Prostate gland (tissue), 2 donors: ENCODE measurements at regions not wholly inside any gene's neighbourhood (a gene's known extent, or its start where the extent isn't known, plus 50 kb on each side); places are given as distances from the start of the nearest gene placed in this dataset.
"Not testable (repeated sequence)": the region's sequence is repeated elsewhere in the genome, so short reads cannot be mapped to it uniquely, and the experiment has no call there.

Experiments used
- DNase-seq: peaks from one replicate; pipeline ENCODE4 v3.0.0-alpha.2; 2019; ENCODE audit warnings: low spot score
- H3K27ac ChIP-seq, 2 donors: fragments of 200-600 bp; sonication (generic); 2 replicates each; pipeline ENCODE4 v1.5.1; 2017 to 2019
- H3K27me3 ChIP-seq: fragments of 200-600 bp; sonication (generic); replicated peaks from 2 replicates; pipeline ENCODE4 v1.5.1; 2019; ENCODE audit not compliant: insufficient read depth
- H3K36me3 ChIP-seq, 2 donors: fragments of 200-600 bp; sonication (generic); 1 replicate in 1 of 2; 2 replicates in 1 of 2; pipeline versions ENCODE4 v1.5.1 to v1.8.1; 2017 to 2019
- H3K4me1 ChIP-seq: fragments of 200-600 bp; sonication (generic); replicated peaks from 2 replicates; pipeline ENCODE4 v1.5.1; 2019
- H3K4me3 ChIP-seq, 2 donors: fragments of 200-600 bp; sonication (generic); 2 replicates each; pipeline ENCODE4 v1.5.1; 2017 to 2019
- H3K9me3 ChIP-seq: fragments of 200-600 bp; sonication (generic); 2 replicates; pipeline ENCODE4 v1.5.1; 2017
- CTCF ChIP-seq, 4 experiments: fragments of 200-600 bp in 2 of 4; fragments of 450-650 bp in 2 of 4; sonication (generic) in 2 of 4; IDR thresholded peaks; 1 replicate in 3 of 4; 2 replicates in 1 of 4; pipeline ENCODE4 v1.5.1; 2016 to 2019; ENCODE audit warnings: antibody characterized with exemption in 4 of 4, mild to moderate bottlenecking in 2 of 4, moderate library complexity in 2 of 4
- POLR2A ChIP-seq: fragments of 450-650 bp; IDR thresholded peaks from one replicate; pipeline ENCODE4 v1.6.1; 2016; ENCODE audit warnings: antibody characterized with exemption, mild to moderate bottlenecking
- POLR2AphosphoS5 ChIP-seq: sonication (generic); formaldehyde crosslinking; IDR thresholded peaks from one replicate; pipeline ENCODE4 v1.6.1; 2017; ENCODE audit warnings: antibody characterized with exemption
- WGBS: methylation state at CpG from one replicate; pipeline ENCODE4 v1.1.5; 2018; 5-methylcytosine and 5-hydroxymethylcytosine counted together
- intact Hi-C: fragments of 100-400 bp; cut with DNase I; formaldehyde crosslinking; loops from one replicate; pipeline ENCODE4 v1.14.2; 2022

- WGBS: 82% methylated on average over 2 of the region's 2 CpGs
Measured at GRCh38 chr1:14285238-14285637, 313.2 kb upstream of the KAZN start.

GRCh38 chr1:14291182-14291581, 307.3 kb upstream of the KAZN start:
- H3K36me3 ChIP-seq, H3K27ac ChIP-seq, H3K9me3 ChIP-seq, intact Hi-C loops, H3K4me1 ChIP-seq, H3K27me3 ChIP-seq, H3K4me3 ChIP-seq: not testable (repeated sequence)
- peak; percentile 54 for DNase-seq
- WGBS: 24% methylated on average over 6 of the region's 6 CpGs

More at GRCh38 chr1:14285238-14285637, 313.2 kb upstream of the KAZN start:
- Histone ChIP-seq H3K9me3 (no peaks in the 10 kb centered on the region), H3K4me1 (no peaks in the 10 kb centered on the region), H3K27ac (no peak overlapping the region), H3K36me3 (no peaks in the 10 kb centered on the region), H3K27me3 (no peaks in the 10 kb centered on the region), H3K4me3 (no peak overlapping the region)
- DNase-seq: no peak
- no peak for TF ChIP-seq POLR2AphosphoS5
- no peak for TF ChIP-seq POLR2A
- no peak for TF ChIP-seq CTCF (IDR thresholded peaks at IDR 0.05)
- intact Hi-C loops: no loop called here

- H3K4me1 ChIP-seq: no peaks in the 10 kb centered on the region
- H3K9me3 ChIP-seq: no peaks in the 10 kb centered on the region
- peaks cover 4% of the 10 kb centered on the region for H3K27me3 ChIP-seq
- 87% methylated on average over 7 of the region's 7 CpGs for WGBS
- no peak for DNase-seq
- no peak overlapping the region for H3K27ac ChIP-seq
- no peaks in the 10 kb centered on the region for H3K36me3 ChIP-seq
- H3K4me3 ChIP-seq: no peak overlapping the region
- intact Hi-C loops: no loop called here
- TF ChIP-seq CTCF (IDR thresholded peaks at IDR 0.05) (no peak), POLR2A (no peak), POLR2AphosphoS5 (no peak)
Measured at GRCh38 chr1:14292520-14292919, 306.0 kb upstream of the KAZN start.

- DNase-seq: no peak
- intact Hi-C loops: no loop called here
Measured at GRCh38 chr1:14294006-14294405, 304.5 kb upstream of the KAZN start.

GRCh38 chr1:14294860-14295536, 303.5 kb upstream of the KAZN start:
- intact Hi-C loops: no loop called here
- no peaks in the 10 kb centered on the region for H3K9me3 ChIP-seq
- H3K27ac ChIP-seq: no peak overlapping the region
- no peak for DNase-seq
- TF ChIP-seq POLR2AphosphoS5 (no peak), CTCF (IDR thresholded peaks at IDR 0.05) (no peak), POLR2A (no peak)
- H3K36me3 ChIP-seq: no peaks in the 10 kb centered on the region
- H3K27me3 ChIP-seq: peaks cover 4% of the 10 kb centered on the region
- no peak overlapping the region for H3K4me3 ChIP-seq
- no peaks in the 10 kb centered on the region for H3K4me1 ChIP-seq
- WGBS: 82% methylated on average over 3 of the region's 3 CpGs

More at GRCh38 chr1:14294006-14294405, 304.5 kb upstream of the KAZN start:
- no peaks in the 10 kb centered on the region for H3K36me3 ChIP-seq
- H3K9me3 ChIP-seq: no peaks in the 10 kb centered on the region
- H3K4me3 ChIP-seq: no peak overlapping the region
- no peak for TF ChIP-seq CTCF (IDR thresholded peaks at IDR 0.05)
- TF ChIP-seq POLR2AphosphoS5: no peak
- no peak for TF ChIP-seq POLR2A
- peaks cover 4% of the 10 kb centered on the region for H3K27me3 ChIP-seq
- WGBS: 96% methylated on average over 5 of the region's 5 CpGs
- no peaks in the 10 kb centered on the region for H3K4me1 ChIP-seq
- no peak overlapping the region for H3K27ac ChIP-seq
